22Rv1 (cell line): ENCODE measurements at regions not wholly inside any gene's neighbourhood (a gene's known extent, or its start where the extent isn't known, plus 50 kb on each side); places are given as distances from the start of the nearest gene placed in this dataset.

Experiments
- CTCF ChIP-seq: fragments of 450-650 bp; IDR thresholded peaks from 2 replicates; pipeline ENCODE4 v1.5.1; 2017; ENCODE audit warnings: mild to moderate bottlenecking
- ZFX ChIP-seq: fragments of 450-650 bp; IDR thresholded peaks from 2 replicates; pipeline ENCODE4 v1.6.1; 2017; ENCODE audit warnings: antibody characterized with exemption, borderline replicate concordance

GRCh38 chr11:10916665-10917064 lies 58.8 kb upstream of the ZBED5 start:
- TF ChIP-seq CTCF (no peak), ZFX (no peak)
